ENCODE measurements at regions not wholly inside any gene's neighbourhood (a gene's known extent, or its start where the extent isn't known, plus 50 kb on each side); places are given as distances from the start of the nearest gene placed in this dataset.

DNA sequence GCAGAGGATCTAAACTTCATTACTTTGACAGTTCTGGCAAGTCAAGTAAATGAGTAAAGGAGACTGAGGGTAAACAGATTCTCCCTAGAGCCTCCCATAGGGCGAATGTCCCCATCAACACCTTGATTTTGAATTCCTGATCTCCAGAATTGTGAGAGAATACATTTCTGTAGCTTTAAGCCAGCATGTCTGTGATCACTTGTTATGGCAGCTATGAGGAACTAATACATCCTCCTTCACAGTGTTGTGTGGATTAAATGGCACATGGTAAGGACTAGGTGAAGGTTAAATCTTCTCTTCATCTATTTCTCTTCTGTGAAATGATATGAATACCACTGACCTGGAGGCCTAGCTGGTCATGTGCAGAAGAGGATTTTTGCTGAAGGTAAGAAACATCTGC, 137.3 kb downstream of the CPEB2 start:
- Histone ChIP-seq H3K9me2 (replicated peaks; ENCODE audit: low read depth, low read length) (no peaks in the 10 kb centered on the region), H3K79me2 (ENCODE audit: insufficient read depth, low read length) (no peaks in the 10 kb centered on the region), H3K9ac (ENCODE audit: low read depth, low read length, poor library complexity, severe bottlenecking) (no peak overlapping the region), H3F3A (ENCODE audit: low read depth) (no peaks in the 10 kb centered on the region), H2AFZ (ENCODE audit: low read length) (no peak overlapping the region), H3K4me3 (ENCODE audit: low read length, poor library complexity, severe bottlenecking) (no peak overlapping the region), H3K27me3 (ENCODE audit: insufficient read depth, low read length, poor library complexity, severe bottlenecking) (no peaks in the 10 kb centered on the region), H3K4me1 (ENCODE audit: insufficient read depth, low read length, poor library complexity, severe bottlenecking) (no peaks in the 10 kb centered on the region), H3K36me3 (ENCODE audit: insufficient read depth, low read length) (no peaks in the 10 kb centered on the region), H3K4me2 (ENCODE audit: low read depth, low read length, poor library complexity, severe bottlenecking) (no peak overlapping the region), H4K20me1 (ENCODE audit: insufficient read depth, low read length, poor library complexity, severe bottlenecking) (no peaks in the 10 kb centered on the region), H3K9me3 (ENCODE audit: insufficient read depth, low read depth, low read length) (peaks cover 2% of the 10 kb centered on the region; the same call in 1 of the 2 replicates)
- TF ChIP-seq EZH2phosphoT487 (IDR thresholded peaks at IDR 0.05; ENCODE audit: borderline replicate concordance) (no peak), CTCF (conservative IDR thresholded peaks at IDR 0.05; ENCODE audit: low read length) (no peak)

- Histone ChIP-seq H3K4me3 (ENCODE audit: low read length, poor library complexity, severe bottlenecking) (no peak overlapping the region), H4K20me1 (ENCODE audit: insufficient read depth, low read length, poor library complexity, severe bottlenecking) (no peaks in the 10 kb centered on the region), H3K4me2 (ENCODE audit: low read depth, low read length, poor library complexity, severe bottlenecking) (no peak overlapping the region), H3K79me2 (ENCODE audit: insufficient read depth, low read length) (no peaks in the 10 kb centered on the region), H3K27me3 (ENCODE audit: insufficient read depth, low read length, poor library complexity, severe bottlenecking) (no peaks in the 10 kb centered on the region), H3K4me1 (ENCODE audit: insufficient read depth, low read length, poor library complexity, severe bottlenecking) (no peaks in the 10 kb centered on the region), H3K9ac (ENCODE audit: low read depth, low read length, poor library complexity, severe bottlenecking) (no peak overlapping the region), H2AFZ (ENCODE audit: low read length) (no peak overlapping the region), H3K9me2 (replicated peaks; ENCODE audit: low read depth, low read length) (no peaks in the 10 kb centered on the region), H3F3A (ENCODE audit: low read depth) (no peaks in the 10 kb centered on the region), H3K9me3 (ENCODE audit: insufficient read depth, low read depth, low read length) (no peaks in the 10 kb centered on the region), H3K36me3 (ENCODE audit: insufficient read depth, low read length) (no peaks in the 10 kb centered on the region)
- TF ChIP-seq CTCF (conservative IDR thresholded peaks at IDR 0.05; ENCODE audit: low read length) (no peak), EZH2phosphoT487 (IDR thresholded peaks at IDR 0.05; ENCODE audit: borderline replicate concordance) (no peak)
Measured at GRCh38 chr4:15142201-15142600, 139.9 kb downstream of the CPEB2 start.

DNA sequence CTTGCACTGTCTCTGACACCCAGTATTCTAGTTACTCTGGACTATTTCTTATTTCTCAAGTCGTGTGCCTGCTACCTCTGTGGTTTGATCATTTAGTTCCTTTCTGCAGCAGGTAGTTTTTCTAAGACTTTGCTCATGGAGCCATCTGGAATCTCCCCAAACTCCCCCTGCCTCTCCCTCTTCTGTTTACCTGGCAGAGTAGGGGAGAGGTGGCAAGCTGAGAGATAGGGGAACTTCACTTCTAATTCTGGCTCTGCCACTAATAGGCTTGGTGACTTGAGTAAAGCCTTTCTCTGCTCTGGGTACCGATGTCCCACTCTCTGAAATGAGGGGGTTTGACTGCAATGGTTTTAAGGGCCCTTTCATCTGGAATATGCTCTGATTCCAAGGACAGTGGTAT, 141.3 kb downstream of the CPEB2 start:
- no peaks in the 10 kb centered on the region for H3K4me1 ChIP-seq (ENCODE audit: insufficient read depth, low read length, poor library complexity, severe bottlenecking)
- no peaks in the 10 kb centered on the region for H3K79me2 ChIP-seq (ENCODE audit: insufficient read depth, low read length)
- no peak overlapping the region for H3K4me3 ChIP-seq (ENCODE audit: low read length, poor library complexity, severe bottlenecking)
- no peaks in the 10 kb centered on the region for H3K9me2 ChIP-seq (replicated peaks; ENCODE audit: low read depth, low read length)
- no peaks in the 10 kb centered on the region for H3F3A ChIP-seq (ENCODE audit: low read depth)
- no peaks in the 10 kb centered on the region for H3K9me3 ChIP-seq (ENCODE audit: insufficient read depth, low read depth, low read length)
- no peak for TF ChIP-seq EZH2phosphoT487 (IDR thresholded peaks at IDR 0.05; ENCODE audit: borderline replicate concordance)
- no peak for TF ChIP-seq CTCF (conservative IDR thresholded peaks at IDR 0.05; ENCODE audit: low read length)
- no peaks in the 10 kb centered on the region for H4K20me1 ChIP-seq (ENCODE audit: insufficient read depth, low read length, poor library complexity, severe bottlenecking)
- H3K4me2 ChIP-seq (ENCODE audit: low read depth, low read length, poor library complexity, severe bottlenecking), result no peak overlapping the region
- H2AFZ ChIP-seq (ENCODE audit: low read length), result no peak overlapping the region
- H3K27me3 ChIP-seq (ENCODE audit: insufficient read depth, low read length, poor library complexity, severe bottlenecking), result no peaks in the 10 kb centered on the region
- no peak overlapping the region for H3K9ac ChIP-seq (ENCODE audit: low read depth, low read length, poor library complexity, severe bottlenecking)
- H3K36me3 ChIP-seq (ENCODE audit: insufficient read depth, low read length), result no peaks in the 10 kb centered on the region
